ENCODE measurements at regions not wholly inside any gene's neighbourhood (a gene's known extent, or its start where the extent isn't known, plus 50 kb on each side); places are given as distances from the start of the nearest gene placed in this dataset.

DNA sequence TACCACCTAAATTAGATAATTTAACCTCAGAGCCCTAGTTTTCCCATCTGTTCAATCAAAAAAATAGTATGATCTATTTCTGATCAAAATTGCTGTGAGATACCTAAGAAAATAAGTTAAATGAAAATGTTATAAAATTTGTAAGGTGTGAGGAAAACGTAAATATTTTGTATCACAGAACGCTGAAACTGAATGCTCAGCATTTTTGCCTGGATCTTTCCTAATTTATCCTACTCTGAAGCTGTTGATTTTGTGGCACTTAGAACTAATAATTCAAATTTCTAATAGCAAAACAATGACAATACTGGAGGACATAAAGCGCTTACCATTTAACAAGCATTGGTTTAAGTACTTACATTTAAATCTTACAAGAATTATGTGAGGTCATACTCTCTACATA is 674.2 kb downstream of the FAM181B start:
- TF ChIP-seq, protein P1, sequence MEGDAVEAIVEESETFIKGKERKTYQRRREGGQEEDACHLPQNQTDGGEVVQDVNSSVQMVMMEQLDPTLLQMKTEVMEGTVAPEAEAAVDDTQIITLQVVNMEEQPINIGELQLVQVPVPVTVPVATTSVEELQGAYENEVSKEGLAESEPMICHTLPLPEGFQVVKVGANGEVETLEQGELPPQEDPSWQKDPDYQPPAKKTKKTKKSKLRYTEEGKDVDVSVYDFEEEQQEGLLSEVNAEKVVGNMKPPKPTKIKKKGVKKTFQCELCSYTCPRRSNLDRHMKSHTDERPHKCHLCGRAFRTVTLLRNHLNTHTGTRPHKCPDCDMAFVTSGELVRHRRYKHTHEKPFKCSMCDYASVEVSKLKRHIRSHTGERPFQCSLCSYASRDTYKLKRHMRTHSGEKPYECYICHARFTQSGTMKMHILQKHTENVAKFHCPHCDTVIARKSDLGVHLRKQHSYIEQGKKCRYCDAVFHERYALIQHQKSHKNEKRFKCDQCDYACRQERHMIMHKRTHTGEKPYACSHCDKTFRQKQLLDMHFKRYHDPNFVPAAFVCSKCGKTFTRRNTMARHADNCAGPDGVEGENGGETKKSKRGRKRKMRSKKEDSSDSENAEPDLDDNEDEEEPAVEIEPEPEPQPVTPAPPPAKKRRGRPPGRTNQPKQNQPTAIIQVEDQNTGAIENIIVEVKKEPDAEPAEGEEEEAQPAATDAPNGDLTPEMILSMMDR (IDR thresholded peaks at IDR 0.05 in 2 of 3, conservative IDR thresholded peaks at IDR 0.05 in 1 of 3; ENCODE audit: control insufficient read depth in 2 of 3, extremely low read depth in 1 of 3, insufficient read depth in 1 of 3, low read depth in 3 of 3, low read length in 3 of 3): no peak
- TF ChIP-seq POLR2A (IDR thresholded peaks at IDR 0.05; ENCODE audit: low read depth, low read length) (no peak), SP1 (IDR thresholded peaks at IDR 0.05; ENCODE audit: low read depth, low read length) (no peak)
